Gastrocnemius medialis (tissue), 4 donors: ENCODE measurements at regions not wholly inside any gene's neighbourhood (a gene's known extent, or its start where the extent isn't known, plus 50 kb on each side); places are given as distances from the start of the nearest gene placed in this dataset.

ENCODE experiments used
- CTCF ChIP-seq, 5 experiments: fragments of 450-650 bp in 3 of 5; fragments of 200-600 bp in 2 of 5; sonication (generic) in 2 of 5; IDR thresholded peaks in 4 of 5; conservative IDR thresholded peaks in 1 of 5; 1 replicate in 4 of 5; 2 replicates in 1 of 5; pipeline ENCODE4 v1.5.1; 2016 to 2019; ENCODE audit warnings: antibody characterized with exemption in 5 of 5, mild to moderate bottlenecking in 3 of 5, moderate library complexity in 3 of 5
- POLR2A ChIP-seq, 2 donors: fragments of 450-650 bp; IDR thresholded peaks; one replicate each; pipeline ENCODE4 v1.6.1; 2017; ENCODE audit warnings: antibody characterized with exemption in 2 of 2, mild to moderate bottlenecking in 2 of 2, moderate library complexity in 2 of 2

- TF ChIP-seq CTCF (IDR thresholded peaks at IDR 0.05 in 4 of 5, conservative IDR thresholded peaks at IDR 0.05 in 1 of 5) (no peak), POLR2A (IDR thresholded peaks at IDR 0.05) (no peak)
Measured at GRCh38 chr3:30502742-30503073, 103.7 kb upstream of the TGFBR2 start.
